HG03159 (cell line): ENCODE measurements at regions not wholly inside any gene's neighbourhood (a gene's known extent, or its start where the extent isn't known, plus 50 kb on each side); places are given as distances from the start of the nearest gene placed in this dataset.

Experiments
- ATAC-seq: cut with Tn5 transposase; IDR thresholded peaks from one replicate; pipeline ENCODE4 v1.9.1; 2021; ENCODE audit warnings: mild to moderate bottlenecking, moderate library complexity; ENCODE audit not compliant: unreplicated experiment

- no peak for ATAC-seq
Measured at GRCh38 chr19:30120860-30121484, 178.9 kb downstream of the URI1 start.

GRCh38 chr19:30122431-30122830, 180.4 kb downstream of the URI1 start:
- no peak for ATAC-seq

GRCh38 chr19:30123119-30123518, 181.1 kb downstream of the URI1 start:
- ATAC-seq, result no peak

- no peak for ATAC-seq
Measured at GRCh38 chr19:30123611-30124010, 181.6 kb downstream of the URI1 start.

- ATAC-seq, result no peak
Measured at GRCh38 chr19:30128211-30128610, 186.2 kb downstream of the URI1 start.

GRCh38 chr19:30130356-30131122, 188.5 kb downstream of the URI1 start:
- ATAC-seq, result no peak

GRCh38 chr19:30131246-30131645, 189.2 kb downstream of the URI1 start:
- no peak for ATAC-seq

GRCh38 chr19:30131722-30132291, 189.8 kb downstream of the URI1 start:
- no peak for ATAC-seq

GRCh38 chr19:30132343-30133075, 190.5 kb downstream of the URI1 start:
- no peak for ATAC-seq

- no peak for ATAC-seq
Measured at GRCh38 chr19:30133803-30134202, 191.8 kb downstream of the URI1 start.

GRCh38 chr19:30135093-30135757, 193.2 kb downstream of the URI1 start:
- no peak for ATAC-seq

GRCh38 chr19:30135797-30136196, 193.8 kb downstream of the URI1 start:
- ATAC-seq, result no peak

- ATAC-seq, result no peak
Measured at GRCh38 chr19:30136611-30137195, 194.7 kb downstream of the URI1 start.

- no peak for ATAC-seq
Measured at GRCh38 chr19:30137747-30138146, 195.7 kb downstream of the URI1 start.

GRCh38 chr19:30144242-30144758, 202.3 kb downstream of the URI1 start:
- no peak for ATAC-seq

GRCh38 chr19:30144802-30145201, 202.8 kb downstream of the URI1 start:
- no peak for ATAC-seq

GRCh38 chr19:30145467-30145866, 203.4 kb downstream of the URI1 start:
- no peak for ATAC-seq

GRCh38 chr19:30146346-30146745, 204.3 kb downstream of the URI1 start:
- ATAC-seq, result no peak

- ATAC-seq, result no peak
Measured at GRCh38 chr19:30148039-30148790, 206.2 kb downstream of the URI1 start.

- ATAC-seq, result no peak
Measured at GRCh38 chr19:30148803-30149202, 206.8 kb downstream of the URI1 start.
